Colonic mucosa (tissue), 4 donors: ENCODE measurements at regions not wholly inside any gene's neighbourhood (a gene's known extent, or its start where the extent isn't known, plus 50 kb on each side); places are given as distances from the start of the nearest gene placed in this dataset.

Source experiments
- DNase-seq: peaks from one replicate; pipeline ENCODE4 v3.0.0-alpha.2; 2020
- H3K27ac ChIP-seq: fragments of 200-600 bp; one replicate; pipeline ENCODE4 v1.8.0; 2021
- H3K27me3 ChIP-seq: fragments of 200-600 bp; one replicate; pipeline ENCODE4 v1.8.0; 2021
- H3K36me3 ChIP-seq: fragments of 200-600 bp; one replicate; pipeline ENCODE4 v1.8.0; 2021
- H3K4me1 ChIP-seq: fragments of 200-600 bp; one replicate; pipeline ENCODE4 v1.8.0; 2021; ENCODE audit warnings: mild to moderate bottlenecking
- H3K4me3 ChIP-seq: fragments of 200-600 bp; one replicate; pipeline ENCODE4 v1.8.0; 2021
- H3K9ac ChIP-seq, 2 donors: one replicate each; pipeline ENCODE4 v1.7.0; 2013; ENCODE audit warnings: control low read depth in 2 of 2, low read depth in 2 of 2, low read length in 2 of 2
- H3K9me3 ChIP-seq: fragments of 200-600 bp; one replicate; pipeline ENCODE4 v1.8.0; 2021
- intact Hi-C: fragments of 100-400 bp; cut with DNase I; formaldehyde crosslinking; loops from one replicate; pipeline ENCODE4 v1.14.1; 2022
- TF ChIP-seq, protein P1 (sequence below): fragments of 200-600 bp; IDR thresholded peaks from one replicate; pipeline ENCODE4 v1.8.0; 2022; ENCODE audit warnings: antibody characterized with exemption, mild to moderate bottlenecking
- donor health status: healthy.
- donor health status: DM: no; HTN: no; CAD: no.
- donor health status: DM: no; HTN: no; CAD: no.

DNA sequence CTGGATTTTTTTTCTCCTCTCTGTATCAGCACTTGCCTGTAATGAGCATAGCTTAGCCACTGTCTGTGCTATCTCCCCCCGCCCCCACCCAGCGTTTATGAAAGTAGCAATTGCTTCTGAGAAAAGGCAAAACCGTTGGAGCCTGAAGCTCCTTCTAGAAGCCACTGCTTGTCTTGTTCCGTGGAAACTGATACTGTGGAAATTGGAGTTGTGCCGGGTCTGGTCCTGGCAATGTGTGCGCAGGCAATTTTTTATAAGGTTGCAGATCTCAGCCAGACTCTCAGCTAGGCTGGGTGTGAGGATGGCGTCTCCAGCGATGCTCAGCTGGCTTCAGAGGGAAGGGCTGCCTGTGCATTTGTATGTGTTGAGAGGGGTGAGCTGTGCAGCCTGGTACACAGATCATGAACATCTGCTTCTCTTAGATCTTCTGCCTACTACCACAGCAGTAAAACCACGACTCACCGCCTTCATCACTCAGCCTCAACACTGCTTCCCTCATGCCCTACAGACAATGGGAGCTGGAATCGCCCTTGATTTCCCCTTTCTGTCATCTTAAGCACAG lies 72.4 kb upstream of the GTSF1L start:
- H3K27ac ChIP-seq, result no peak overlapping the region
- H3K9ac ChIP-seq, result no peak overlapping the region
- H3K4me3 ChIP-seq, result no peak overlapping the region
- TF ChIP-seq, protein P1, sequence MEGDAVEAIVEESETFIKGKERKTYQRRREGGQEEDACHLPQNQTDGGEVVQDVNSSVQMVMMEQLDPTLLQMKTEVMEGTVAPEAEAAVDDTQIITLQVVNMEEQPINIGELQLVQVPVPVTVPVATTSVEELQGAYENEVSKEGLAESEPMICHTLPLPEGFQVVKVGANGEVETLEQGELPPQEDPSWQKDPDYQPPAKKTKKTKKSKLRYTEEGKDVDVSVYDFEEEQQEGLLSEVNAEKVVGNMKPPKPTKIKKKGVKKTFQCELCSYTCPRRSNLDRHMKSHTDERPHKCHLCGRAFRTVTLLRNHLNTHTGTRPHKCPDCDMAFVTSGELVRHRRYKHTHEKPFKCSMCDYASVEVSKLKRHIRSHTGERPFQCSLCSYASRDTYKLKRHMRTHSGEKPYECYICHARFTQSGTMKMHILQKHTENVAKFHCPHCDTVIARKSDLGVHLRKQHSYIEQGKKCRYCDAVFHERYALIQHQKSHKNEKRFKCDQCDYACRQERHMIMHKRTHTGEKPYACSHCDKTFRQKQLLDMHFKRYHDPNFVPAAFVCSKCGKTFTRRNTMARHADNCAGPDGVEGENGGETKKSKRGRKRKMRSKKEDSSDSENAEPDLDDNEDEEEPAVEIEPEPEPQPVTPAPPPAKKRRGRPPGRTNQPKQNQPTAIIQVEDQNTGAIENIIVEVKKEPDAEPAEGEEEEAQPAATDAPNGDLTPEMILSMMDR, result no peak
- intact Hi-C loops, result no loop called here
- no peaks in the 10 kb centered on the region for H3K27me3 ChIP-seq
- H3K36me3 ChIP-seq, result no peaks in the 10 kb centered on the region
- DNase-seq, result no peak
- H3K4me1 ChIP-seq, result no peaks in the 10 kb centered on the region
- no peaks in the 10 kb centered on the region for H3K9me3 ChIP-seq

DNA sequence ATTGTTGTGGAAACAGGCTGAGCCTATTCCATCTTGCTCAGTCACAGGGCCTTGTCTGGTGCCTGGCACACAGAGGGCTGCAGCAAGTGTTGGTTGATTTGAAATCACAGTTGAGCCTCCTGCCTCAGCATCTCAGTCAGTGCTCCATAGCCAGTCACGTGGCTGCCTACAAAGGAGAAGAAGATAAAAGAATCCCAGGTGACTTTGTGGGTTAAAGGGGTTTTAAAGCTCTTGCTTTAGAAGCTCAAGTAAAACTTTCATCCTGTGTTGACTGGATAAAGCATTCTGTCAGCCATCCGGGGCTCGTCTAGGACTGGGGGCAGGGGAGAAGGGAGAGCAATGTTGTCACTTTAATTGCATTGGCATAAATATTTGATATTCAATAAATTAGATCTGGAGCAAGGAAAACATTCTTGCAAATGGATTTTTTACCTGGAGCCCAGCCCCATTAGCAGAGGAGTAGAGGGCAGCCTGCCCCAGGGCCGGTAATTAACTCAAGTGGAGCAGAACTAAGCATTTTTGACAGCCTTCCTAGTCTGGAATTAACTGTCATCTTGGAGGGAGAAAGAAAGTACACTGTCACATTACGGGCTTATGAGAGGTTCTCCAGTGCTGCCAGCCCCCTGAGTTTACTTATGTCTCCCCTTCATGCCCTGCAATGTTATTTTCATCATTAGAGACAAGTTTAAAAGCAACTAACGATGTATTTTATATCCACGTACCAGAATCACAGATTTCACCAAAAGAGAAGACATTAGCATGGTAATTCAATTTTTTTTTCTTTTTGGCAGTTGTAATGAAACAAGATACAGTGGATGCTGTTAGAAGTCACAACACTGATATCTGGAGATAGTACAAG lies 71.7 kb upstream of the GTSF1L start:
- no peak for DNase-seq

DNA sequence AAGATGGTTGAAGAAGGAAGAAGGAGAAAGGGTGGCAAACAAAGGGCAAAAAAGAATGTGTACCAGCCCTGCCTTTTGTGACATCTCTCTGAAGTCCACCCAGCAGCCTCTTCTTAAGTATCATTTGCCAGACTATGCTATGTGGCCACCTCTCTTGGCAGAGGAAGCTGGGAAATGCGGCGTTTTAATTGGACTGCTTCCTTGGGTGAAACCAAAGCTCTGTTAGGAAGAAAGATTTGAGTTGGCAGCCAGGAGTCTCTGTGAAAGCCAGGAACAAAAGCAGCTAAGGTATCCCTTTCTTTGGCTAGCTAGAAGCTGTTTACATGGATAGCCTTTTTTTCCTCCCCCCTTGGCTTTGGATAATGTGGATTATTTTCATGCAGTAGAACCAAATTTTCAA lies 67.5 kb upstream of the GTSF1L start:
- H3K36me3 ChIP-seq, result no peaks in the 10 kb centered on the region
- no peaks in the 10 kb centered on the region for H3K9me3 ChIP-seq
- H3K27me3 ChIP-seq, result no peaks in the 10 kb centered on the region
- DNase-seq, result no peak
- no peak overlapping the region for H3K4me3 ChIP-seq
- TF ChIP-seq, protein P1, result no peak
- H3K27ac ChIP-seq, result no peak overlapping the region
- H3K4me1 ChIP-seq, result no peaks in the 10 kb centered on the region
- intact Hi-C loops, result no loop called here
- no peak overlapping the region for H3K9ac ChIP-seq

More for the DNA sequence above, 71.7 kb upstream of the GTSF1L start:
- H3K27me3 ChIP-seq, result no peaks in the 10 kb centered on the region
- intact Hi-C loops, result no loop called here
- H3K4me1 ChIP-seq, result no peaks in the 10 kb centered on the region
- no peak overlapping the region for H3K9ac ChIP-seq
- TF ChIP-seq, protein P1, result no peak
- no peaks in the 10 kb centered on the region for H3K9me3 ChIP-seq
- H3K27ac ChIP-seq, result no peak overlapping the region
- no peak overlapping the region for H3K4me3 ChIP-seq
- H3K36me3 ChIP-seq, result no peaks in the 10 kb centered on the region

DNA sequence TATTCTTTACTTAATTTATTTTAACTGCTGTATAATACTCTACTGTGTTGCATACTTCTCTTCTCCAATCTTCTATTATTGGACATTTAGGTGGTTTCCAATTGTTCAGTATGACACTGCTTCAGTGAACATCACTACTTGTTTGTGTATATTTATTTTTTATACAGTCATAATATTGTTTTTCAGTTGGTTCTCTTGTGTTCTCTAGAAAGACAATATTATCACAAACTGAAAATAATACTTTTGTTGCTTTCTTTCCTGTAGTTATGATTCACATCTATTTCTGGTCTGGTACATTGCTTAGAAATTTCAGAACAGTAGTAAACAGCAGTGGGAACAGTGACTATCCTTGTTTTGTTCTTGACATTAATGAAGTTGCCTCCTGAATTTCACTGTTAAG lies 62.8 kb upstream of the GTSF1L start:
- no peak for DNase-seq
- TF ChIP-seq, protein P1, result no peak
- Histone ChIP-seq H3K27ac (no peak overlapping the region), H3K27me3 (no peaks in the 10 kb centered on the region), H3K9ac (no peak overlapping the region), H3K9me3 (no peaks in the 10 kb centered on the region), H3K4me1 (no peaks in the 10 kb centered on the region), H3K4me3 (no peak overlapping the region), H3K36me3 (no peaks in the 10 kb centered on the region)
- intact Hi-C loops, result no loop called here

DNA sequence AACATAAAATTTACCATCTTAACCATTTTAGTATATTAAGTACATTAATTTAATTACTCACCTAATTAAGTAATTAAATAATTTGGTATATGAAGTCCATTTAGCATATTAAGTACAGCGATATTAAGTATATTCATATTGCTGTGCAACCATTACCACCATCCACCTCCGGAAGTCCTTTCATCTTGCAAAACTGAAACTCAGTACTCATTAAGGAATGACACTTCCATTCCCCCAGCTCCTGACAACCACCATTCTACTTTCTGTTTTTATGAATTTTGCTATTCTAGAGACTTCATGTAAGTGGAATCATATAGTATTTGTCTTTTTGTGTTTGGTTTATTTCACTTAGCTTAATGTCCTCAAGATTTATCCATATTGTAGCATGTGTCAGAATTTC lies 61.1 kb upstream of the GTSF1L start:
- TF ChIP-seq, protein P1, result no peak
- Histone ChIP-seq H3K9me3 (no peaks in the 10 kb centered on the region), H3K27me3 (no peaks in the 10 kb centered on the region), H3K9ac (no peak overlapping the region), H3K4me1 (no peaks in the 10 kb centered on the region), H3K4me3 (no peak overlapping the region), H3K36me3 (no peaks in the 10 kb centered on the region), H3K27ac (no peak overlapping the region)
- no peak for DNase-seq
- intact Hi-C loops, result no loop called here
